HUES6 (cell line): ENCODE measurements at regions not wholly inside any gene's neighbourhood (a gene's known extent, or its start where the extent isn't known, plus 50 kb on each side); places are given as distances from the start of the nearest gene placed in this dataset.
"Not testable (repeated sequence)": the region's sequence is repeated elsewhere in the genome, so short reads cannot be mapped to it uniquely, and the experiment has no call there.

Source experiments
- H3K27ac ChIP-seq: 2 replicates; pipeline ENCODE4 v1.7.0; 2013; ENCODE audit warnings: low read depth, mild to moderate bottlenecking, low read length, inconsistent platforms
- H3K27me3 ChIP-seq: 2 replicates; pipeline ENCODE4 v1.6.1; 2013; ENCODE audit warnings: low read length; ENCODE audit not compliant: control insufficient read depth, insufficient read depth
- H3K36me3 ChIP-seq: 2 replicates; pipeline ENCODE4 v1.6.1; 2013; ENCODE audit warnings: low read length; ENCODE audit not compliant: control insufficient read depth, insufficient read depth
- H3K4me1 ChIP-seq: 2 replicates; pipeline ENCODE4 v1.6.1; 2013; ENCODE audit warnings: low read length; ENCODE audit not compliant: control insufficient read depth, insufficient read depth
- H3K4me3 ChIP-seq: 2 replicates; pipeline ENCODE4 v1.5.1; 2013; ENCODE audit warnings: low read depth, low read length
- H3K9ac ChIP-seq: one replicate; pipeline ENCODE4 v1.6.1; 2013; ENCODE audit warnings: mild to moderate bottlenecking, low read length
- H3K9me3 ChIP-seq: 2 replicates; pipeline ENCODE4 v1.6.1; 2013; ENCODE audit warnings: low read depth, low read length; ENCODE audit not compliant: control insufficient read depth, insufficient read depth

DNA sequence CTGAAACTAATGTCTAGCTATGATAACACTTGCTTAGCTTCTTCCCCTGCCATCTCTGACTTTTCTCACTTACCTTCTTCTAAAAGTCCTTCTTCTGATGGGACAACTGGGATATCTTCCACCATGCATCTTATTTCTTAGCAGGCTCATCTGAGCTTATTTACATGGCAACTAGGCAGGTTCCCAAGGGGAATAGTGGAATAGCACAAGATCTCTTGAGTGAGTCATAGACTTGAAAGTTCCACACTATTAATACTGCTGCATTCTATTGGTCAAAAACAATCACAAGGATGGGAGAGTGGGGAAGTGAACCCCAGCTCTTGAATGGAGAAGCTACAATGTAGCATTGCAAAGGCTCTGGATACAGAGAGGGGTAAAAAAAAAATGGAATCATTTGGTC lies 142.1 kb downstream of the HAO1 start:
- H3K4me1 ChIP-seq = no peaks in the 10 kb centered on the region
- H3K36me3 ChIP-seq = no peaks in the 10 kb centered on the region
- H3K27me3 ChIP-seq = peaks cover 6% of the 10 kb centered on the region; the same call in 1 of the 2 replicates

DNA sequence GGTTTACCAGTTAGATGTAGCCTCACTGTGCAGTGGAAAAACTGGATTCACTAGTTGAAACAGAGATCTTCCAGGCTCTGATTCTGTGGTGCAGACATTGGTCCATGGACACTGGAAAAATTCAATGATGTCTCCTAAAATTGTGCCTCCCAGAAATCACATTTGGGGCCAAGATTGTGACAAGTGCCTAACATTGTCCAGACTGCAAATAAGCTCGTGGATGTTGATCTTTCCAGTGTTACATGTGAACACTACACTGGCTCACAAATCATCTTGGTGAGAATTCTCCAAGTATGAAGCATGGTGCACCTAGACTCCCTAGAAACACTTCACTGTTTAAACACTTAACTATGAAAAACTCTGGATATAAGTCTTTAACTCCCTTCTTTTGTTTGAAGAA lies 140.4 kb downstream of the HAO1 start:
- Histone ChIP-seq H3K9me3 (0 out of 2 replicates have a peak, but pooled peaks cover 3% of the 10 kb centered on the region), H3K9ac (no peak overlapping the region), H3K4me1 (no peaks in the 10 kb centered on the region), H3K27me3 (peaks cover 20% of the 10 kb centered on the region), H3K27ac (no peak overlapping the region), H3K4me3 (no peak overlapping the region), H3K36me3 (no peaks in the 10 kb centered on the region)

More for the DNA sequence above, 142.1 kb downstream of the HAO1 start:
- H3K9me3 ChIP-seq = 0 out of 2 replicates have a peak, but pooled peaks cover 3% of the 10 kb centered on the region
- no peak overlapping the region for H3K27ac ChIP-seq
- H3K9ac ChIP-seq = no peak overlapping the region
- H3K4me3 ChIP-seq = no peak overlapping the region

DNA sequence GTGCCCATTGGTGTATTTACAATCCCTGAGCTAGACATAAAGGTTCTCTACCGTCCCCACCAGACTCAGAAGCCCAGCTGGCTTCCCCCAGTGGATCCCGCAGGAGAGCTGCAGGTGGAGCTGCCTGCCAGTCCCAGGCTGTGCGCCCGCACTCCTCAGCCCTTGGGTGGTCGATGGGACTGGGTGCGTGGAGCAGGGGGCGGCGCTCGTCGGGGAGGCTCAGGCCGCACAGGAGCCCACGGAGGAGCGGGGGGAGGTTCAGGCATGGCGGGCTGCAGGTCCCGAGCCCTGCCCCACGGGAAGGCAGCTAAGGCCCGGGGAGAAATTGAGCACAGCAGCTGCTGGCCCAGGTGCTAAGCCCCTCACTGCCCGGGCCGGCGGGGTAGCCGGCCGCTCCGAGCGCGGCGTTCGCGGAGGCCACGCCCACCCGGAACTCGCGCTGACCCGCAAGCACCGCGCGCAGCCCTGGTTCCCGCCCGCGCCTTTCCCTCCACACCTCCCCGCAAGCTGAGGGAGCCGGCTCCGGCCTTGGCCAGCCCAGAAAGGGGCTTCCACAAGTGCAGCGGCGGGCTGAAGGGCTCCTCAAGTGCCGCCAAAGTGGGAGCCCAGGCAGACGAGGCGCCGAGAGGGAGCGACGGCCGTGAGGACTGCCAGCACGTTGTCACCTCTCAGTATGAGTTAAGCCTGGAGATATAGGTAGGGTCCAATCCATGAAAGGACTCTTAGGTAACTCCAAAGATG lies 136.7 kb downstream of the HAO1 start:
- Histone ChIP-seq H3K27me3 (peaks cover 24% of the 10 kb centered on the region), H3K4me3 (peak overlapping the region; percentile 50; the same call in 1 of the 2 replicates)
- H3K9ac ChIP-seq, H3K27ac ChIP-seq, H3K4me1 ChIP-seq, H3K36me3 ChIP-seq, H3K9me3 ChIP-seq: not testable (repeated sequence)

DNA sequence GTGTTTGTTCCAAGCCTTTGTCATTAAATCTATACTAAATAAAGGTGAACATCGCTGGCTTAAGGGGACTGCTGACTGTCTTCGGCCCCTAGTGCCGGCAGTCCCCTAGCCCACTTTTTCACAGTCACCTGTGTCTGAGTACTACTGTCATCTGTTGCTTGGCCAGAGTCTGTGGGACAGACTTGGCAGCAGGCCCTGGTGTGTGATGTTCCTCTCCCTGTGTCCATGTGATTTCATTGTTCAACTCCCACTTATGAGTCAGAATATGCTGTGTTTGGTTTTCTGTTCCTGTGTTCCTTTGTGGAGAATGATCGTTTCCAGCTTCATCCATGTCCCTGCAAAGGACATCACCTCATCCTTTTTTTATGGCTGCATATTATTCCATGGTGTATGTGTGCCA lies 133.4 kb downstream of the HAO1 start:
- Histone ChIP-seq H3K4me3 (no peak overlapping the region), H3K4me1 (no peaks in the 10 kb centered on the region), H3K27ac (no peak overlapping the region), H3K27me3 (peaks cover 24% of the 10 kb centered on the region), H3K9ac (no peak overlapping the region), H3K9me3 (peaks cover 6% of the 10 kb centered on the region; the same call in 1 of the 2 replicates), H3K36me3 (no peaks in the 10 kb centered on the region)

DNA sequence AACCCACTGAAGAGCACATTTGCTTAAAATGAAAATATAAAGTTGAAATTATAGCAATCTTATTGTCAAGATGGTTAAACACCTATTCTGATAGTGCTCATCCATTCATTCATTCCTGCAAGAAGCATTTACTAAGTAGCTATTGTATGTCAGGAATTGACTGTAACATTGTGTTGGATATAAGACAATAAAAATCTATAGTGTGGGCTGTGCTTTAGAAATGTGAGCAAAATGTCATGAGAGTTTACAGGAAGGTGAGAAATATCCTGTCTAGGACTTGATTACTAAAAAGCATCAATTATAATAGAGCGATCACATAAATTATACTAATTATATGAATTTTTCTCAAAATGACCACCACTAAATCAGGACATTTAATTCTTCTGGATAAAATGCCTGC lies 123.0 kb downstream of the HAO1 start:
- Histone ChIP-seq H3K36me3 (no peaks in the 10 kb centered on the region), H3K27ac (no peak overlapping the region), H3K27me3 (no peaks in the 10 kb centered on the region; the same call in 1 of the 2 replicates), H3K9ac (no peak overlapping the region), H3K4me1 (no peaks in the 10 kb centered on the region), H3K4me3 (no peak overlapping the region), H3K9me3 (no peaks in the 10 kb centered on the region)

DNA sequence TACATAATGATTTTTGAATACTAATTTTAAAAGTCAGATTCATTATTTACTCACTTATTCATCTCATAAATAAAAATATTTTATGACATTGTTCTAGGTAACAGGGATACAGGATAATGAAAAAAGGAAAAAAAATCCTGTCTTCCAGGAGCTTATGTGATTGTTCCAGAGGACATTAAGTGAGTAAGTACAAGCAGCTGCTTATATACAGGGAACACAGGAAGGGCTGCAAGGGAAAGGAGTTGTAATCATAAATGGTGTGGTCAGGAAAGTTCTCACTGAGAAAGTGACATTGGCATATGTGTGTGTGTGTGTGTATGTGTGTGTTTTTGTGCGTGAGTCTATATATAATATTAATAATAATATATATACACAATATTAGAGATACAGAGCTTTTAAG lies 121.8 kb downstream of the HAO1 start:
- H3K27me3 ChIP-seq = no peaks in the 10 kb centered on the region; the same call in 1 of the 2 replicates
- H3K9ac ChIP-seq = no peak overlapping the region
- no peak overlapping the region for H3K4me3 ChIP-seq
- H3K9me3 ChIP-seq = no peaks in the 10 kb centered on the region
- no peaks in the 10 kb centered on the region for H3K4me1 ChIP-seq
- no peak overlapping the region for H3K27ac ChIP-seq
- no peaks in the 10 kb centered on the region for H3K36me3 ChIP-seq

DNA sequence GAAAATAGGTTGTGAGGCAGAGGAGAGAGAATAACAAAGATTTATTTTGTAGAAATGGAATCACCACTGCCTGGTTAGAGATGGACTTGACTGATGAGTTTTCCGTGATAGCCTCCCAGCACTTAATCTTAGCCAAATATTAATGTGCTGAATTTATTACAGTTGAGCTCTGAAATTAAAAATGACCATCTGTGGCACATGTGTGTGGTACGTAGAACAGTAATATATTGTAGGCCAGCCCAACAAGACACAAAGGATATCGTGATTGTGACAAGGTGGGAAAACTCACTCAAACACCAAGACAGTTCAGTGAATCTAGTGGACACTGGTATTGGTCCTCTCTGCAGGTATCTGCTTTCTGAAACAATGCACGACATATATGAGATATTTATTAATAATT lies 119.4 kb downstream of the HAO1 start:
- Histone ChIP-seq H3K27ac (no peak overlapping the region), H3K9me3 (no peaks in the 10 kb centered on the region), H3K9ac (no peak overlapping the region), H3K4me3 (no peak overlapping the region), H3K27me3 (no peaks in the 10 kb centered on the region; the same call in 1 of the 2 replicates), H3K4me1 (no peaks in the 10 kb centered on the region), H3K36me3 (no peaks in the 10 kb centered on the region)

DNA sequence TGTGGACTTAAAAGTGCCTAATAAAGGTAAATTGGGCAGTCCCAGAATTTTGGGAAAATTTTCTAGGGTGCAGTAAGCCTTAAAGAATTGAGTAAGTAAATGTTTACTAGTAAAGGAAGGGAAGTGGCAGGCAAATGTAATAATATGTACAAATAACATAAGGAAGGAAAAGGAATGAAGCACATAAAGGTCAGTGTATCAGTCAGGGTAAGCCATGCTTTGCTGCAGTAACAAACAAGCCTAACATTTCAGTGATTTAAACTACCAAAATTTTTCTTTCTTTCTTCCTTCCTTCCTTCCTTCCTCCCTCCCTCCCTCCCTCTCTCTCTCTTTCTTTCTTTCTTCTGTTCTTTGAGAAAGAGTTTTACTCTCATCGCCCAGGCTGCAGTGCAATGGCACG lies 117.5 kb downstream of the HAO1 start:
- Histone ChIP-seq H3K9ac (no peak overlapping the region), H3K4me3 (no peak overlapping the region), H3K9me3 (no peaks in the 10 kb centered on the region), H3K36me3 (no peaks in the 10 kb centered on the region), H3K4me1 (no peaks in the 10 kb centered on the region), H3K27ac (no peak overlapping the region), H3K27me3 (no peaks in the 10 kb centered on the region; the same call in 1 of the 2 replicates)

DNA sequence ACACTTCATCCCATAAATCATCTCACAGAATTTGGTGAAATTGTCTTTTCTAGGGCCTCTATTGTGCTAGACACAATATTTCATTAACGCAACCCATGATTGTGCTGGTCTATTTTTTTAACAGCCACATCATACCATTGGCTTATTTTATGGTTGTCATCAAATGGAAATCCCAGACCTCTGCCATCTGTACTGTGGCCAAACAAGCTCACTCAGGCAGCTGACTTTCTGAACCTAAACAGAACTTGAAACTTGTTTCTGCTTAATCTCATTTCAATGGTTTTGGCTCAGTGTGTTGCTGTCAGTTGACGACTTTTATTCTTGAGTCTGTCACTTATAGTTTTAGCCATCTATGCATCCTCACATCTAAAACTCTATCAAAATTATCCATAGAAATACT lies 111.8 kb downstream of the HAO1 start:
- no peak overlapping the region for H3K27ac ChIP-seq
- H3K36me3 ChIP-seq = no peaks in the 10 kb centered on the region
- H3K9ac ChIP-seq = no peak overlapping the region
- no peaks in the 10 kb centered on the region for H3K9me3 ChIP-seq
- no peaks in the 10 kb centered on the region for H3K27me3 ChIP-seq
- no peaks in the 10 kb centered on the region for H3K4me1 ChIP-seq
- H3K4me3 ChIP-seq = no peak overlapping the region

DNA sequence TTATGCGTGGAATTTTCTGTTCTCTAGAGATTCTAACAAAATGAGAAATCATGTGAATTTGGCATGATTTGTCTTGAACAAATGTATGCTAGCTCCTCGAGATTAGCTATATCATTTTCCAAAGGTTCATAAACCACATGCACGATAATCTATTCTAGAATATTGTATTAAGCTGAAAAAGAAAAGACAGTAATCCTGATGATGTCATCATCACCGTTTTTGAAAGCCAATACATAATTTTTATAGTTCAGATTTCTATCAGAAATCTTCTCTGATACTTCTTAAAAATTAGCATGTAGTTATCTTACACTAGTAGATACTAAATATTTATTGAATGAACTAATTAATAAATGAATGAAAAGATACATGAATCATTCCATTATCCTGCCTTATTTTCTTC lies 111.2 kb downstream of the HAO1 start:
- Histone ChIP-seq H3K27me3 (no peaks in the 10 kb centered on the region), H3K9ac (no peak overlapping the region), H3K4me3 (no peak overlapping the region), H3K36me3 (no peaks in the 10 kb centered on the region), H3K4me1 (no peaks in the 10 kb centered on the region), H3K27ac (no peak overlapping the region), H3K9me3 (peaks cover 4% of the 10 kb centered on the region; the same call in 1 of the 2 replicates)

DNA sequence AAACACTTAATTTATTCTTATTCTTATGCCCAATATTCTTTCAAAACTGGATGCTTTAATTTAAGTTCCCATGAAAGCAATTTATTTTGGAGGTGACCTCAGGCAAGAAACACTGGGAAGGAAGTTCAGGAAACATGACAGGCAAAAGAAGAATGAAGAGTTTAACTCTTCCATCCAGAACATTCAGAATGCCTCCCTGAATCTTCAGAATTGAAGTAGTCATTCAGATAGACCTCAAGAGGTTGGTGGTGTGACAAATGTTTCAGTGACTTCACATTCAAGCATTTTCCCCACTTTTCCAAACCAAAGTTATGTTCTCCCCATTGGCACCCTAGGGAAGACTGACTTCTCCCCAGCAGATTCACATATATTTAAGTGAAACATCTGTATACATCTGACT lies 110.5 kb downstream of the HAO1 start:
- Histone ChIP-seq H3K9ac (no peak overlapping the region), H3K27ac (no peak overlapping the region), H3K9me3 (peaks cover 8% of the 10 kb centered on the region; the same call in 1 of the 2 replicates), H3K36me3 (no peaks in the 10 kb centered on the region), H3K4me3 (no peak overlapping the region), H3K4me1 (no peaks in the 10 kb centered on the region), H3K27me3 (no peaks in the 10 kb centered on the region)
